ENCODE measurements at regions not wholly inside any gene's neighbourhood (a gene's known extent, or its start where the extent isn't known, plus 50 kb on each side); places are given as distances from the start of the nearest gene placed in this dataset.

DNA sequence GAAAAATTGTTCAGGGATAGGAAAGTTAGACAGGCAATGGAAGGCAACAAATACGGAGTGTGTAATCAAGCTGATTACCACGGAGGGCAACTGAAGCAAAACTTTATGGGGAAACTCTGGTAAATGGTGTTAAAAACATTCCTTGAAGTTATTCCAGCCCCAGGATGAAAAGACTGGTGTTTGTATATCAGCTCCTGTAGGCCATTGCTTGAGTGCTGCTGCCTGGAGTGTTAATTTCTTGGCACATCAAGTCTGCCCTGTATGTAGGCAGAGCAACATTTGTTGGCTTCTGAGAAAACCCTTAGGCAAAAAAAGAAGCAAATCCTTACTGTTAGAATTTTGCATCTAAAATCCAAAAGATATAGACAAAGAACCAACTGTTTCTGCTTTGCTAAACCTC, 686.5 kb upstream of the ACO1 start:
- CTCF ChIA-PET: no interaction called here
- no peaks in the 10 kb centered on the region for H3K36me3 ChIP-seq (ENCODE audit: control insufficient read depth in 4 of 4, insufficient read depth in 4 of 4, low read length in 3 of 4)
- H3K4me3 ChIP-seq (ENCODE audit: control insufficient read depth in 1 of 7, extremely low read depth in 1 of 7, insufficient read depth in 4 of 7, low read depth in 2 of 7, low read length in 6 of 7): no peak overlapping the region
- H3K9me3 ChIP-seq (ENCODE audit: control extremely low read depth in 1 of 5, control insufficient read depth in 4 of 5, insufficient read depth in 2 of 5, low read depth in 1 of 5, low read length in 4 of 5): no peaks in the 10 kb centered on the region
- no peak for DNase-seq
- WGBS (ENCODE audit: insufficient coverage): 94% methylated on average over 2 of the region's 2 CpGs
- H3K4me1 ChIP-seq (ENCODE audit: control extremely low read depth in 1 of 4, control insufficient read depth in 4 of 4, insufficient read depth in 4 of 4, low read length in 3 of 4): no peaks in the 10 kb centered on the region
- H3K27me3 ChIP-seq (replicated peaks in 2 of 5; ENCODE audit: control insufficient read depth in 4 of 5, insufficient read depth in 5 of 5, low read length in 4 of 5): no peaks in the 10 kb centered on the region
- POLR2A ChIA-PET: no interaction called here
- no peak overlapping the region for H3K27ac ChIP-seq (ENCODE audit: insufficient read depth in 1 of 2, low read depth in 1 of 2, low read length in 2 of 2, poor library complexity in 1 of 2, severe bottlenecking in 2 of 2)

DNA sequence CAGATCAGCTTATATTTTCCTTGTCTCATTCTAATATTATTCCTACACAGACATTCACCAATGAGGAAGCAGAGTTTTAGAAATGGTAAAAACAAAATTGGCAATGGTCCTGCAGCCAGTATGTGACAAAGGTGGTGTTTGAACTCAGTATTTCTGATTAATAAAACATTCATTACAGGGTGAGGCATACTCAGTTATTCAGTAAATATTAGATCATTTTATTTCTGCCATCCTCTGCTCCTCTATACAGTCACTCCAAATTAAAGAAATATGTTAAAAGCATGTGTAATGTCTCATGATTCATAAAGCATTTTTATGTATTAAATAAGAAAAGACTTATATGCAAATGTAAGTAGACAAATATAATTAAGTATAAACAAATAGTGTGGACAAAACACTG, 684.6 kb upstream of the ACO1 start:
- CTCF ChIA-PET: no interaction called here
- H3K4me3 ChIP-seq (ENCODE audit: control insufficient read depth in 1 of 7, extremely low read depth in 1 of 7, insufficient read depth in 4 of 7, low read depth in 2 of 7, low read length in 6 of 7): no peak overlapping the region

DNA sequence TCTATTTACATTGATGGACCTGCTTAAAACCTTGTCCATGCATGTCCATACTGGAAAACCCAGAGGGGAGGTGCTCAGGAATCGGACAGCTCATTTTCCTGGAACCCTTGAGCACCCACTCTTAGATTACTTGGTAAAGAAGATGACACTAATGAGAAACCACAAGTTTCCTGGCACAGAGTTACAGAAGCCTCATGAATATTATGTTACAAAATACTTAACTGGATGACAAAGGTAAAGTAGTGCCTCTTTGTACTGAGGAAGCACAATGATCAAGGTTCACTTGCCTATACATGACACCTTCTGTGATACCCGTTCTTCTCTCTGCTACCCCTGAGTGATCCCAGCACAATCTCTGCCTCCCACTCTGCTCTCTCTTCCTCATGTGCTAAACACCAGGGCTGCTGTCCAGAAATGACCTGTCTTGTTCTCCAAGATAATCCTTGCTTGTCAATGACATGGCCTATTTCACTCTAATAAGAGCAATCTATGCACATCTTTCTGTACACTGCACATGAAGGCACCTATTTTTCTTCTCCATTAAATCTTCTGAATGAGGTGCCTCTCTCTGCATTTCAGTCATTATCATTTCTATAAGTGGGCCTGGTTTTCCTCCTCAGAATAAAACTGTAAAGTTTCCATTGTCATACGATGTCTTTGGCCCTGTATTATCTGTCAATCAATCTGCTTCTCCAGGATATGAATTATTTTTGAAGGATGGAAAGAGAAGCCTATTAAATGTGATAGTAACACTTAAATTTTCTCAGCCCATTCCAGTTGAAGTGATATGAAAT, 684.0 kb upstream of the ACO1 start:
- Histone ChIP-seq H3K27ac (ENCODE audit: insufficient read depth in 1 of 2, low read depth in 1 of 2, low read length in 2 of 2, poor library complexity in 1 of 2, severe bottlenecking in 2 of 2) (no peak overlapping the region), H3K9me3 (ENCODE audit: control extremely low read depth in 1 of 5, control insufficient read depth in 4 of 5, insufficient read depth in 2 of 5, low read depth in 1 of 5, low read length in 4 of 5) (no peaks in the 10 kb centered on the region), H3K4me3 (ENCODE audit: control insufficient read depth in 1 of 7, extremely low read depth in 1 of 7, insufficient read depth in 4 of 7, low read depth in 2 of 7, low read length in 6 of 7) (no peak overlapping the region), H3K36me3 (ENCODE audit: control insufficient read depth in 4 of 4, insufficient read depth in 4 of 4, low read length in 3 of 4) (no peaks in the 10 kb centered on the region), H3K4me1 (ENCODE audit: control extremely low read depth in 1 of 4, control insufficient read depth in 4 of 4, insufficient read depth in 4 of 4, low read length in 3 of 4) (no peaks in the 10 kb centered on the region), H3K27me3 (replicated peaks in 2 of 5; ENCODE audit: control insufficient read depth in 4 of 5, insufficient read depth in 5 of 5, low read length in 4 of 5) (no peaks in the 10 kb centered on the region)
- CTCF ChIA-PET: interaction anchor here (1.3 kb wide), 1 partner anchor 13 kb away, joined by 3 read pairs; no protein-coding TSS in a partner anchor
- POLR2A ChIA-PET: no interaction called here
- WGBS (ENCODE audit: insufficient coverage): 100% methylated on average over 2 of the region's 3 CpGs
- no peak for DNase-seq

More for the DNA sequence above, 684.6 kb upstream of the ACO1 start:
- POLR2A ChIA-PET: no interaction called here
- Histone ChIP-seq H3K27ac (ENCODE audit: insufficient read depth in 1 of 2, low read depth in 1 of 2, low read length in 2 of 2, poor library complexity in 1 of 2, severe bottlenecking in 2 of 2) (no peak overlapping the region), H3K9me3 (ENCODE audit: control extremely low read depth in 1 of 5, control insufficient read depth in 4 of 5, insufficient read depth in 2 of 5, low read depth in 1 of 5, low read length in 4 of 5) (no peaks in the 10 kb centered on the region), H3K4me1 (ENCODE audit: control extremely low read depth in 1 of 4, control insufficient read depth in 4 of 4, insufficient read depth in 4 of 4, low read length in 3 of 4) (no peaks in the 10 kb centered on the region), H3K36me3 (ENCODE audit: control insufficient read depth in 4 of 4, insufficient read depth in 4 of 4, low read length in 3 of 4) (no peaks in the 10 kb centered on the region), H3K27me3 (replicated peaks in 2 of 5; ENCODE audit: control insufficient read depth in 4 of 5, insufficient read depth in 5 of 5, low read length in 4 of 5) (no peaks in the 10 kb centered on the region)
- DNase-seq: no peak

DNA sequence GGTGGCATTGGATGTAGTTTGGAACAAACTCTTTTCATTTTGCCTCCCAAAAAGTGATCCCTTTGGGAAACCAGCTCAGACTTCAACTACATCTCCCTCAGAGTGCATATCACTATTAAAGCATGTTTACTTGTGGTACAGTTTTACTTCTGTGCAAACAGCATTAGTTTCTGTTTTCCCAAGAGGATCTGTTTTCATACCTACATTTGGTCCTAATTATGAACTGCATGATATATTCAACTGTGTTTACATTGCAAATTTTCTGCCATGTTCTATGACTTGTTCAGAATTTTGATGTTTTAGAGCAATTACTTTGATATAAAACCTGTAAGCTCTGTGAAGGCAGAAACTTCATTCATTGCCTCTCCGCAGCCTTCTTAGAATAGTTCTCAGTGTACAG, 681.5 kb upstream of the ACO1 start:
- no peak overlapping the region for H3K4me3 ChIP-seq (ENCODE audit: control insufficient read depth in 1 of 7, extremely low read depth in 1 of 7, insufficient read depth in 4 of 7, low read depth in 2 of 7, low read length in 6 of 7)
- no peak overlapping the region for H3K27ac ChIP-seq (ENCODE audit: insufficient read depth in 1 of 2, low read depth in 1 of 2, low read length in 2 of 2, poor library complexity in 1 of 2, severe bottlenecking in 2 of 2)
- H3K27me3 ChIP-seq (replicated peaks in 2 of 5; ENCODE audit: control insufficient read depth in 4 of 5, insufficient read depth in 5 of 5, low read length in 4 of 5): no peaks in the 10 kb centered on the region
- H3K9me3 ChIP-seq (ENCODE audit: control extremely low read depth in 1 of 5, control insufficient read depth in 4 of 5, insufficient read depth in 2 of 5, low read depth in 1 of 5, low read length in 4 of 5): peaks cover 0 to 2% (median 0%) of the 10 kb centered on the region in 5 experiments
- no peak for DNase-seq
- POLR2A ChIA-PET: no interaction called here
- CTCF ChIA-PET: no interaction called here
- H3K36me3 ChIP-seq (ENCODE audit: control insufficient read depth in 4 of 4, insufficient read depth in 4 of 4, low read length in 3 of 4): no peaks in the 10 kb centered on the region
- no peaks in the 10 kb centered on the region for H3K4me1 ChIP-seq (ENCODE audit: control extremely low read depth in 1 of 4, control insufficient read depth in 4 of 4, insufficient read depth in 4 of 4, low read length in 3 of 4)
- WGBS (ENCODE audit: insufficient coverage): no CpG with 5 or more reads among the region's 1 CpG

DNA sequence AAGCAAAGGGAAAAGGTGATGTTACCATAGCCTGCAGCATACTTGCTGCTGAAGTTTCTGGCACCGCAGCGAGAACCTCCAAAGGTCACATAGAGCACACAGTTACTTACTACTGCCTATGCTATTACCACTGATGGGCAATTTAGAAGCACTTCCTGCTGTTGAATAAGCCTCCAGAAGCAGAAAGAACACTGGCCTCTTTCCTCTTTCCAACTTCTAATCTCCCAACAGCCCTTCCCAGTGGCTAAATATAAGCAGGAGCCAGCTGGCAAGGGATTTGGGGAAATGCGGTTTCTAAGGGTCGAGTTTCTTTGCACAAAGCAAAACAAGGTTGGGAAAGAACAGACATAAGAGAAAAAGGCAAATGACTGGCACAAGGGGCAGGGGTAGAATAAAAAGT, 669.2 kb upstream of the ACO1 start:
- ChIA-PET POLR2A (no interaction called here), CTCF (no interaction called here)
- 78% methylated on average over 4 of the region's 4 CpGs for WGBS (ENCODE audit: insufficient coverage)

DNA sequence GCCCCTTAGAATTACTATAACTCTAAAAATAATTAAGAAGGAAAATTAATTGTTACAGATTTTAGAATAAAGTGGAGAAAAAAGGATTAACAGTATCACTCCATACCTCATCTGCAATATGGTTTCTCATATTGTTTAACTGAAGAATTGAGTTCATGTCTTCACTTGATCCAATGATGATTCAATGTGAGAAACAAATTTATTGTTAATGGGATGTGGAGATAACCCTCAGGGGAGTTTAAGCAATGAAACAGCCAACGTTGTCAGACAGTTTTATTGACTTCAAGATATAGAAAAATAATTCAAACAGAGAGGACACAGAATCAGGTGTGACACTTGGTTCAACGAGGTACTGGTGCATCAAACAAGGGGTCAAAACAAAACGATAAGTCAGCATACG, 665.2 kb upstream of the ACO1 start:
- Histone ChIP-seq H3K36me3 (ENCODE audit: control insufficient read depth in 4 of 4, insufficient read depth in 4 of 4, low read length in 3 of 4) (no peaks in the 10 kb centered on the region), H3K9me3 (ENCODE audit: control extremely low read depth in 1 of 5, control insufficient read depth in 4 of 5, insufficient read depth in 2 of 5, low read depth in 1 of 5, low read length in 4 of 5) (no peaks in the 10 kb centered on the region), H3K4me1 (ENCODE audit: control extremely low read depth in 1 of 4, control insufficient read depth in 4 of 4, insufficient read depth in 4 of 4, low read length in 3 of 4) (no peaks in the 10 kb centered on the region), H3K27me3 (replicated peaks in 2 of 5; ENCODE audit: control insufficient read depth in 4 of 5, insufficient read depth in 5 of 5, low read length in 4 of 5) (no peaks in the 10 kb centered on the region), H3K4me3 (ENCODE audit: control insufficient read depth in 1 of 7, extremely low read depth in 1 of 7, insufficient read depth in 4 of 7, low read depth in 2 of 7, low read length in 6 of 7) (no peak overlapping the region), H3K27ac (ENCODE audit: insufficient read depth in 1 of 2, low read depth in 1 of 2, low read length in 2 of 2, poor library complexity in 1 of 2, severe bottlenecking in 2 of 2) (no peak overlapping the region)
- DNase-seq: no peak
- ChIA-PET CTCF (no interaction called here), POLR2A (no interaction called here)
- 100% methylated on average over 3 of the region's 4 CpGs for WGBS (ENCODE audit: insufficient coverage)

More for the DNA sequence above, 669.2 kb upstream of the ACO1 start:
- H3K36me3 ChIP-seq (ENCODE audit: control insufficient read depth in 4 of 4, insufficient read depth in 4 of 4, low read length in 3 of 4): no peaks in the 10 kb centered on the region
- H3K27ac ChIP-seq (ENCODE audit: insufficient read depth in 1 of 2, low read depth in 1 of 2, low read length in 2 of 2, poor library complexity in 1 of 2, severe bottlenecking in 2 of 2): no peak overlapping the region
- DNase-seq: no peak
- no peaks in the 10 kb centered on the region for H3K27me3 ChIP-seq (replicated peaks in 2 of 5; ENCODE audit: control insufficient read depth in 4 of 5, insufficient read depth in 5 of 5, low read length in 4 of 5)
- no peaks in the 10 kb centered on the region for H3K9me3 ChIP-seq (ENCODE audit: control extremely low read depth in 1 of 5, control insufficient read depth in 4 of 5, insufficient read depth in 2 of 5, low read depth in 1 of 5, low read length in 4 of 5)
- no peaks in the 10 kb centered on the region for H3K4me1 ChIP-seq (ENCODE audit: control extremely low read depth in 1 of 4, control insufficient read depth in 4 of 4, insufficient read depth in 4 of 4, low read length in 3 of 4)
- H3K4me3 ChIP-seq (ENCODE audit: control insufficient read depth in 1 of 7, extremely low read depth in 1 of 7, insufficient read depth in 4 of 7, low read depth in 2 of 7, low read length in 6 of 7): no peak overlapping the region

DNA sequence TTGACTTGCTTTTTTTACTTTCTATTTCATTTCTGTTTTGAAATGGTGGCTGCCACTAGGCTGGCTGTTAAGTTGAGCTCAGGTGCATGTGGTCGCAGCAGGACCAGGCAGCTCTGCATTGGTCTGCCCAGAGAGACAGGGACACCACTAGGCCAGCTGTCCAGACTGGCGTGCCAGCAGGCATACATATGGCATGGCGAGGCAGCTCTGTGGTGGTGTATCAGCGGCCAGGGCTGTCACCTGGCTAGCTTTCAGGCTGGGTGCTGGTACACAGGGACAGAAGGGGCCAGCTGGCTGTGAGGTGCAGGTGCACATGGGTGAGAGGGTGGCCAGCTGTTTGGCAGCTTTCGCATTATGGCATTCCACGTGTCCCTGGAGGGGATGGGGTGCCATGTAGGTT, 654.0 kb upstream of the ACO1 start:
- 90% methylated on average over 6 of the region's 6 CpGs for WGBS (ENCODE audit: insufficient coverage)
- DNase-seq: no peak
- H3K36me3 ChIP-seq (ENCODE audit: control insufficient read depth in 4 of 4, insufficient read depth in 4 of 4, low read length in 3 of 4): no peaks in the 10 kb centered on the region
- H3K27me3 ChIP-seq (replicated peaks in 2 of 5; ENCODE audit: control insufficient read depth in 4 of 5, insufficient read depth in 5 of 5, low read length in 4 of 5): no peaks in the 10 kb centered on the region
- H3K27ac ChIP-seq (ENCODE audit: insufficient read depth in 1 of 2, low read depth in 1 of 2, low read length in 2 of 2, poor library complexity in 1 of 2, severe bottlenecking in 2 of 2): no peak overlapping the region
- ChIA-PET POLR2A (no interaction called here), CTCF (no interaction called here)
- H3K4me1 ChIP-seq (ENCODE audit: control extremely low read depth in 1 of 4, control insufficient read depth in 4 of 4, insufficient read depth in 4 of 4, low read length in 3 of 4): no peaks in the 10 kb centered on the region
- no peaks in the 10 kb centered on the region for H3K9me3 ChIP-seq (ENCODE audit: control extremely low read depth in 1 of 5, control insufficient read depth in 4 of 5, insufficient read depth in 2 of 5, low read depth in 1 of 5, low read length in 4 of 5)
- H3K4me3 ChIP-seq (ENCODE audit: control insufficient read depth in 1 of 7, extremely low read depth in 1 of 7, insufficient read depth in 4 of 7, low read depth in 2 of 7, low read length in 6 of 7): no peak overlapping the region
